CD4-positive, alpha-beta T cell (primary cell): ENCODE measurements at regions not wholly inside any gene's neighbourhood (a gene's known extent, or its start where the extent isn't known, plus 50 kb on each side); places are given as distances from the start of the nearest gene placed in this dataset.

Experiments used
- ATAC-seq: fragments of 200-7000 bp; cut with Tn5 transposase; one replicate; pipeline ENCODE4 v1.10.0; 2022; ENCODE audit warnings: mild to moderate bottlenecking; ENCODE audit not compliant: poor library complexity
- CTCF ChIA-PET: fragments of 350-600 bp; sonication (Branson Sonifier 250); formaldehyde crosslinking; loops from one replicate; lab custom pipeline; 2021; ENCODE audit warnings: antibody characterized with exemption, inconsistent platforms; lab: Charles Lee
- POLR2A ChIA-PET: fragments of 350-600 bp; sonication (Branson Sonifier 250); formaldehyde crosslinking; loops from one replicate; lab custom pipeline; 2021; ENCODE audit warnings: antibody characterized with exemption, inconsistent platforms; lab: Charles Lee
- DNase-seq, 14 experiments: peaks; one replicate each; pipeline ENCODE4 v3.0.0-alpha.2; 2013 to 2020; ENCODE audit warnings: mixed read lengths in 2 of 14
- H3K27ac ChIP-seq, 2 donors: one replicate each; pipeline versions ENCODE4 v1.5.1 to v1.7.0; 2013; ENCODE audit warnings: low read length in 2 of 2, low read depth in 1 of 2, mild to moderate bottlenecking in 1 of 2
- H3K27me3 ChIP-seq, 2 experiments: 1 replicate in 1 of 2; 2 replicates in 1 of 2; pipeline versions ENCODE4 v1.6.1 to v1.7.0; 2013; ENCODE audit warnings: low read length in 2 of 2, control low read depth in 1 of 2, mild to moderate bottlenecking in 1 of 2, moderate library complexity in 1 of 2; ENCODE audit not compliant: insufficient read depth in 2 of 2, control insufficient read depth in 1 of 2
- H3K36me3 ChIP-seq: one replicate; pipeline ENCODE4 v1.6.1; 2013; ENCODE audit warnings: low read length, control low read depth; ENCODE audit not compliant: insufficient read depth
- H3K4me1 ChIP-seq: one replicate; pipeline ENCODE4 v1.6.1; 2013; ENCODE audit warnings: low read length, control low read depth; ENCODE audit not compliant: insufficient read depth
- H3K4me3 ChIP-seq: one replicate; pipeline ENCODE4 v1.5.1; 2013; ENCODE audit warnings: mild to moderate bottlenecking, low read length, moderate library complexity
- H3K9me3 ChIP-seq, 2 experiments: 1 replicate in 1 of 2; 2 replicates in 1 of 2; pipeline versions ENCODE4 v1.6.1 to v1.7.0; 2013; ENCODE audit warnings: low read length in 2 of 2, mild to moderate bottlenecking in 2 of 2, control low read depth in 1 of 2, moderate library complexity in 1 of 2; ENCODE audit not compliant: control insufficient read depth in 1 of 2, insufficient read depth in 1 of 2
- H3K27ac Mint-ChIP-seq: one replicate; pipeline ENCODE4 v1.8.0; 2020; ENCODE audit warnings: mixed read lengths
- H3K27me3 Mint-ChIP-seq: one replicate; pipeline ENCODE4 v1.8.0; 2021; ENCODE audit warnings: mixed read lengths
- H3K36me3 Mint-ChIP-seq: one replicate; pipeline ENCODE4 v1.8.0; 2021; ENCODE audit warnings: low read depth, mixed read lengths
- H3K4me1 Mint-ChIP-seq: one replicate; pipeline ENCODE4 v1.8.0; 2021; ENCODE audit warnings: low read depth, mixed read lengths
- H3K4me3 Mint-ChIP-seq: one replicate; pipeline ENCODE4 v1.8.0; 2020; ENCODE audit warnings: mild to moderate bottlenecking, mixed read lengths
- H3K9me3 Mint-ChIP-seq: one replicate; pipeline ENCODE4 v1.8.0; 2020; ENCODE audit warnings: mixed read lengths
- CTCF ChIP-seq: fragments of 200-600 bp; IDR thresholded peaks from one replicate; pipeline ENCODE4 v1.8.0; 2022; ENCODE audit warnings: antibody characterized with exemption, mild to moderate bottlenecking
- intact Hi-C, 2 experiments: fragments of 100-400 bp; cut with DNase I in 1 of 2; cut with micrococcal nuclease in 1 of 2; formaldehyde crosslinking; loops; one replicate each; pipeline versions ENCODE4 v1.15.1 to v1.9.0; 2023 to 2025; cut with DNase I, micrococcal nuclease

GRCh38 chr10:64379898-64380297, 858.7 kb downstream of the REEP3 start:
- POLR2A ChIA-PET, result no interaction called here
- DNase-seq, result no peak
- Histone ChIP-seq H3K27me3 (no peaks in the 10 kb centered on the region), H3K4me3 (no peak overlapping the region), H3K9me3 (peaks cover 0 to 7% of the 10 kb centered on the region in 2 experiments), H3K4me1 (no peaks in the 10 kb centered on the region), H3K36me3 (no peaks in the 10 kb centered on the region), H3K27ac (no peak overlapping the region)
- no peaks in the 10 kb centered on the region for H3K36me3 Mint-ChIP-seq
- TF ChIP-seq CTCF, result no peak
- no peaks in the 10 kb centered on the region for H3K9me3 Mint-ChIP-seq
- H3K27ac Mint-ChIP-seq, result no peak overlapping the region
- H3K4me3 Mint-ChIP-seq, result no peak overlapping the region
- intact Hi-C loops, result no loop called here
- H3K4me1 Mint-ChIP-seq, result no peaks in the 10 kb centered on the region
- H3K27me3 Mint-ChIP-seq, result no peaks in the 10 kb centered on the region
- CTCF ChIA-PET, result no interaction called here
- no peak for ATAC-seq

DNA sequence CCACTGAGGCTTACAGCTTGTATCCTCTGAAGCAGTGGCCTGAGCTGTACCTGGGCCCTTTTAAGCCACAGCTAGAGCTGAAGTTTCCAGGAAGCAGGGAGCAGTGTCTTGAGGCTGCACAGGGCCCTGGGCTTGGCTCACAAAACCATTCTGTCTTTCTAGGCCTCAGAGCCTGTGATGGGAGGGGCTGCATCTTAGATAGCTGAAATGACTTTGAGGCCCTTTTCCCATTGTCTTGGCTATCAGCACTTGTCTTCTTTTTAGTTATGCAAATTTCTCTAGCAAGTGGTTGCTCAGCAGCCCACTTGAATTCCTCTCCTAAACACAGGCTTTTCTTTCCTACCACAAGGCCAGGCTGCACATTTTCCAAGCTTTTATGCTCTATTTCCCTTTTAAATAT, 864.2 kb downstream of the REEP3 start:
- no peak overlapping the region for H3K4me3 ChIP-seq
- CTCF ChIA-PET, result no interaction called here
- intact Hi-C loops, result no loop called here
- no peak for TF ChIP-seq CTCF
- H3K27ac ChIP-seq, result no peak overlapping the region
- Mint-ChIP-seq H3K27ac (no peak overlapping the region), H3K36me3 (no peaks in the 10 kb centered on the region), H3K4me3 (no peak overlapping the region), H3K9me3 (peaks cover 3% of the 10 kb centered on the region), H3K4me1 (no peaks in the 10 kb centered on the region), H3K27me3 (no peaks in the 10 kb centered on the region)
- H3K27me3 ChIP-seq, result no peaks in the 10 kb centered on the region
- H3K4me1 ChIP-seq, result no peaks in the 10 kb centered on the region
- H3K9me3 ChIP-seq, result peaks cover 0 to 8% of the 10 kb centered on the region in 2 experiments
- no peak for ATAC-seq
- no peak for DNase-seq
- POLR2A ChIA-PET, result no interaction called here
- no peaks in the 10 kb centered on the region for H3K36me3 ChIP-seq

DNA sequence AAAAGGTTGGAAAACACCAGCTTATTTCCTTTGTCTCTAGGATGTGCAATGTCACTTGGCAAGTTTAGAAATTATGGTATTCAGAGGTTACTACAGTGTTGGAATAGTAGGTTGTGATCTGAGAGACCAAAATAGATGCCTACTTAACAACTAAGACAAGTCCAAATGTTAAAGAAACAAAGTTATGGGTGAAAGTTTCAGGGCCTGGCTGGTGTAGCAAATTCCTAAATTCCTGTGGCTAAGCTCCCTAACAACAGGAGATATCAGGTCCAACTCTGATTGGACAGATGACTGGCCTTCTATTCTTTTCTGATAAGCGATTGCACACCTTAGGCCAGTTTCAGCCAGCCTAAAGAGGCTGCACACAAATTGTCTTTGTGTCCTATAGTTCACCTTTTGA, 873.5 kb downstream of the REEP3 start:
- H3K27ac Mint-ChIP-seq, result no peak overlapping the region
- H3K36me3 Mint-ChIP-seq, result no peaks in the 10 kb centered on the region
- CTCF ChIA-PET, result no interaction called here
- TF ChIP-seq CTCF, result no peak
- Histone ChIP-seq H3K36me3 (no peaks in the 10 kb centered on the region), H3K27me3 (no peaks in the 10 kb centered on the region), H3K4me3 (no peak overlapping the region), H3K27ac (no peak overlapping the region), H3K4me1 (no peaks in the 10 kb centered on the region), H3K9me3 (peaks cover 0 to 8% of the 10 kb centered on the region in 2 experiments)
- POLR2A ChIA-PET, result no interaction called here
- H3K4me1 Mint-ChIP-seq, result no peaks in the 10 kb centered on the region
- H3K4me3 Mint-ChIP-seq, result no peak overlapping the region
- peaks cover 5% of the 10 kb centered on the region for H3K9me3 Mint-ChIP-seq
- intact Hi-C loops, result no loop called here
- DNase-seq (no peak), ATAC-seq (no peak)
- H3K27me3 Mint-ChIP-seq, result no peaks in the 10 kb centered on the region
